Loucy (cell line): ENCODE measurements at regions not wholly inside any gene's neighbourhood (a gene's known extent, or its start where the extent isn't known, plus 50 kb on each side); places are given as distances from the start of the nearest gene placed in this dataset.

ENCODE experiments used
- H2AFZ ChIP-seq: fragments of 200-600 bp; sonication (generic); 2 replicates; pipeline ENCODE4 v1.6.0; 2016; ENCODE audit warnings: antibody characterized with exemption, mild to moderate bottlenecking, low read length, moderate library complexity
- H3F3A ChIP-seq: fragments of 200-600 bp; 2 replicates; pipeline ENCODE4 v1.6.0; 2016; ENCODE audit warnings: antibody characterized with exemption, low read depth, mild to moderate bottlenecking
- H3K27me3 ChIP-seq: fragments of 200-600 bp; sonication (generic); 2 replicates; pipeline ENCODE4 v1.6.1; 2014; ENCODE audit warnings: low read length, mild to moderate bottlenecking; ENCODE audit not compliant: insufficient read depth, poor library complexity, severe bottlenecking
- H3K36me3 ChIP-seq: fragments of 200-600 bp; sonication (generic); 2 replicates; pipeline ENCODE4 v1.6.1; 2016; ENCODE audit warnings: low read length; ENCODE audit not compliant: insufficient read depth
- H3K4me1 ChIP-seq: fragments of 200-600 bp; sonication (generic); 2 replicates; pipeline ENCODE4 v1.5.1; 2014; ENCODE audit warnings: low read length, mild to moderate bottlenecking; ENCODE audit not compliant: insufficient read depth, poor library complexity, severe bottlenecking
- H3K4me2 ChIP-seq: fragments of 200-600 bp; sonication (generic); 2 replicates; pipeline ENCODE4 v1.6.0; 2014; ENCODE audit warnings: antibody characterized with exemption, low read length, low read depth, mild to moderate bottlenecking; ENCODE audit not compliant: poor library complexity, severe bottlenecking
- H3K4me3 ChIP-seq: fragments of 200-600 bp; sonication (generic); 2 replicates; pipeline ENCODE4 v1.5.1; 2014; ENCODE audit warnings: low read length, mild to moderate bottlenecking, mixed read lengths; ENCODE audit not compliant: poor library complexity, severe bottlenecking
- H3K79me2 ChIP-seq: fragments of 200-600 bp; sonication (generic); 2 replicates; pipeline ENCODE4 v1.6.1; 2014; ENCODE audit warnings: low read length; ENCODE audit not compliant: insufficient read depth
- H3K9ac ChIP-seq: fragments of 200-600 bp; sonication (generic); 2 replicates; pipeline ENCODE4 v1.6.0; 2014; ENCODE audit warnings: mild to moderate bottlenecking, low read depth, low read length, moderate library complexity; ENCODE audit not compliant: poor library complexity, severe bottlenecking
- H3K9me2 ChIP-seq: fragments of 200-600 bp; sonication (generic); replicated peaks from 2 replicates; pipeline ENCODE4 v1.6.1; 2016; ENCODE audit warnings: low read depth, low read length, mixed read lengths
- H3K9me3 ChIP-seq: fragments of 200-600 bp; sonication (generic); 2 replicates; pipeline ENCODE4 v1.6.1; 2014; ENCODE audit warnings: mild to moderate bottlenecking, antibody characterized with exemption, low read length, low read depth; ENCODE audit not compliant: insufficient read depth
- H4K20me1 ChIP-seq: fragments of 200-600 bp; sonication (generic); 2 replicates; pipeline ENCODE4 v1.6.0; 2014; ENCODE audit warnings: antibody characterized with exemption, low read length, mild to moderate bottlenecking; ENCODE audit not compliant: insufficient read depth, poor library complexity, severe bottlenecking
- EZH2phosphoT487 ChIP-seq: fragments of 200-600 bp; IDR thresholded peaks from 2 replicates; pipeline ENCODE4 v1.6.1; 2018; ENCODE audit warnings: antibody characterized with exemption, mild to moderate bottlenecking, moderate library complexity, borderline replicate concordance
- TF ChIP-seq, protein P1 (sequence below): fragments of 200-600 bp; sonication (generic); conservative IDR thresholded peaks from 2 replicates; pipeline ENCODE4 v1.5.1; 2014; ENCODE audit warnings: mild to moderate bottlenecking, antibody characterized with exemption, low read length

- no peak for TF ChIP-seq EZH2phosphoT487
- TF ChIP-seq, protein P1, sequence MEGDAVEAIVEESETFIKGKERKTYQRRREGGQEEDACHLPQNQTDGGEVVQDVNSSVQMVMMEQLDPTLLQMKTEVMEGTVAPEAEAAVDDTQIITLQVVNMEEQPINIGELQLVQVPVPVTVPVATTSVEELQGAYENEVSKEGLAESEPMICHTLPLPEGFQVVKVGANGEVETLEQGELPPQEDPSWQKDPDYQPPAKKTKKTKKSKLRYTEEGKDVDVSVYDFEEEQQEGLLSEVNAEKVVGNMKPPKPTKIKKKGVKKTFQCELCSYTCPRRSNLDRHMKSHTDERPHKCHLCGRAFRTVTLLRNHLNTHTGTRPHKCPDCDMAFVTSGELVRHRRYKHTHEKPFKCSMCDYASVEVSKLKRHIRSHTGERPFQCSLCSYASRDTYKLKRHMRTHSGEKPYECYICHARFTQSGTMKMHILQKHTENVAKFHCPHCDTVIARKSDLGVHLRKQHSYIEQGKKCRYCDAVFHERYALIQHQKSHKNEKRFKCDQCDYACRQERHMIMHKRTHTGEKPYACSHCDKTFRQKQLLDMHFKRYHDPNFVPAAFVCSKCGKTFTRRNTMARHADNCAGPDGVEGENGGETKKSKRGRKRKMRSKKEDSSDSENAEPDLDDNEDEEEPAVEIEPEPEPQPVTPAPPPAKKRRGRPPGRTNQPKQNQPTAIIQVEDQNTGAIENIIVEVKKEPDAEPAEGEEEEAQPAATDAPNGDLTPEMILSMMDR, result no peak
- H3K9me2 ChIP-seq, result no peaks in the 10 kb centered on the region
- H3K36me3 ChIP-seq, result no peaks in the 10 kb centered on the region
- no peak overlapping the region for H3K4me3 ChIP-seq
- no peaks in the 10 kb centered on the region for H3K4me1 ChIP-seq
- no peak overlapping the region for H3K9ac ChIP-seq
- no peaks in the 10 kb centered on the region for H3K9me3 ChIP-seq
- no peak overlapping the region for H3K4me2 ChIP-seq
- no peak overlapping the region for H2AFZ ChIP-seq
- H3F3A ChIP-seq, result no peaks in the 10 kb centered on the region
- no peaks in the 10 kb centered on the region for H4K20me1 ChIP-seq
- H3K27me3 ChIP-seq, result no peaks in the 10 kb centered on the region
- H3K79me2 ChIP-seq, result no peaks in the 10 kb centered on the region
Measured at GRCh38 chr4:164169591-164169990, 584.3 kb upstream of the SMIM31 start.

DNA sequence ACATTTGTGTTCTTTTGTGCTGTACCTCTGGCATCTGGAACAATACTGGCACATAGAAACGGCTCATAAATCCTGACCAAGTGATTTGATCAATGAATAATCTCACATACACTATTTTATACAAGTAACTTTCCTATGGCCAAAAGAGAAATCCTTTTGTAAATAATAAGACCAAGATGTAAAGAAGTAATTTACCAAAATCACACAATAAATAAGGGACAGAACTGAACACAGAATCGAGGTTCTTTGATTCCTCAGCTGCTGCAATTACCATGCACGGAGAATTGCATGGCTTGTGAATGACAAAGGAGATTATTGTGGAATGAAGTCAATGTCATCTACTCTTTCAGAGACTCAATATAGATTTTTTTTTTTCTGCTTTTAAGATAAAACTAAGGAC is 576.8 kb upstream of the SMIM31 start:
- no peaks in the 10 kb centered on the region for H3K36me3 ChIP-seq
- no peak overlapping the region for H3K9ac ChIP-seq
- H3K27me3 ChIP-seq, result no peaks in the 10 kb centered on the region
- H3K4me3 ChIP-seq, result no peak overlapping the region
- no peaks in the 10 kb centered on the region for H4K20me1 ChIP-seq
- H2AFZ ChIP-seq, result no peak overlapping the region
- no peaks in the 10 kb centered on the region for H3K79me2 ChIP-seq
- no peaks in the 10 kb centered on the region for H3K9me3 ChIP-seq
- no peaks in the 10 kb centered on the region for H3K9me2 ChIP-seq
- H3F3A ChIP-seq, result no peaks in the 10 kb centered on the region
- no peak for TF ChIP-seq EZH2phosphoT487
- TF ChIP-seq, protein P1, result no peak
- H3K4me1 ChIP-seq, result no peaks in the 10 kb centered on the region
- H3K4me2 ChIP-seq, result no peak overlapping the region

DNA sequence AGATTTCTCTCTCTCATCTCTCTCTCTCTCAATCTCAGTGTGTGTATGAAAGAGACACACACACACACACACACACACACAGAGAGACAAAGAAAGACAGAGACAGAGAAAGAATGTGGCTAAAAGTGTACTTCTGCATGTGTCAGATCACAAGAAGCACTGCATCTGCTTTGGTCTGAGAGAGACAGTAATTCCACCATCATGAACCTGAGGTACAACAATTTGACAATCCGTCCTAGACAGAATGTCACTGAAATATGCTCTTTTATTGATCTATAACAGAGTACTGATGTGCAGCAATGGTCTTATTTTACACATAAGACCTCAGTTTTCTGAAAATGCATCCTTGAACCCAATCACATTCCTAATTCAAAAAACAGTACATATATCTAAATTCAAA is 576.2 kb upstream of the SMIM31 start:
- H3K9ac ChIP-seq, result no peak overlapping the region
- H3K4me2 ChIP-seq, result no peak overlapping the region
- H3K4me3 ChIP-seq, result no peak overlapping the region
- no peaks in the 10 kb centered on the region for H3K27me3 ChIP-seq
- no peaks in the 10 kb centered on the region for H4K20me1 ChIP-seq
- H3K9me3 ChIP-seq, result no peaks in the 10 kb centered on the region
- H2AFZ ChIP-seq, result no peak overlapping the region
- no peaks in the 10 kb centered on the region for H3K79me2 ChIP-seq
- no peaks in the 10 kb centered on the region for H3K4me1 ChIP-seq
- H3K9me2 ChIP-seq, result no peaks in the 10 kb centered on the region
- TF ChIP-seq, protein P1, result no peak
- TF ChIP-seq EZH2phosphoT487, result no peak
- no peaks in the 10 kb centered on the region for H3F3A ChIP-seq
- H3K36me3 ChIP-seq, result no peaks in the 10 kb centered on the region
